Activated CD4-positive, alpha-beta T cell treated with anti-CD3 and anti-CD28 coated beads, Interleukin-2, amount 10 ng/mL, durations not matched to agents 24 days and 14 days (primary cell): ENCODE measurements at regions not wholly inside any gene's neighbourhood (a gene's known extent, or its start where the extent isn't known, plus 50 kb on each side); places are given as distances from the start of the nearest gene placed in this dataset.
A peak's percentile ranks its signal among the peaks of the same experiment; 100 is the strongest.

Experiments used
- DNase-seq: peaks from one replicate; pipeline ENCODE4 v3.0.0; 2022
- H3K27ac Mint-ChIP-seq: one replicate; pipeline ENCODE4 v1.8.0; 2022; ENCODE audit warnings: mild to moderate bottlenecking, mixed read lengths
- H3K27me3 Mint-ChIP-seq: one replicate; pipeline ENCODE4 v1.8.0; 2022; ENCODE audit warnings: mixed read lengths
- H3K36me3 Mint-ChIP-seq: one replicate; pipeline ENCODE4 v1.8.0; 2022; ENCODE audit warnings: low read depth, mild to moderate bottlenecking, mixed read lengths
- H3K4me1 Mint-ChIP-seq: one replicate; pipeline ENCODE4 v1.8.0; 2021; ENCODE audit warnings: mixed read lengths
- H3K4me3 Mint-ChIP-seq: one replicate; pipeline ENCODE4 v1.8.0; 2022; ENCODE audit warnings: mild to moderate bottlenecking, moderate library complexity, mixed read lengths
- H3K9me3 Mint-ChIP-seq: one replicate; pipeline ENCODE4 v1.8.0; 2021; ENCODE audit warnings: mixed read lengths
- intact Hi-C: fragments of 100-400 bp; cut with micrococcal nuclease; formaldehyde crosslinking; loops from one replicate; pipeline ENCODE4 v1.15.1; 2023

DNA sequence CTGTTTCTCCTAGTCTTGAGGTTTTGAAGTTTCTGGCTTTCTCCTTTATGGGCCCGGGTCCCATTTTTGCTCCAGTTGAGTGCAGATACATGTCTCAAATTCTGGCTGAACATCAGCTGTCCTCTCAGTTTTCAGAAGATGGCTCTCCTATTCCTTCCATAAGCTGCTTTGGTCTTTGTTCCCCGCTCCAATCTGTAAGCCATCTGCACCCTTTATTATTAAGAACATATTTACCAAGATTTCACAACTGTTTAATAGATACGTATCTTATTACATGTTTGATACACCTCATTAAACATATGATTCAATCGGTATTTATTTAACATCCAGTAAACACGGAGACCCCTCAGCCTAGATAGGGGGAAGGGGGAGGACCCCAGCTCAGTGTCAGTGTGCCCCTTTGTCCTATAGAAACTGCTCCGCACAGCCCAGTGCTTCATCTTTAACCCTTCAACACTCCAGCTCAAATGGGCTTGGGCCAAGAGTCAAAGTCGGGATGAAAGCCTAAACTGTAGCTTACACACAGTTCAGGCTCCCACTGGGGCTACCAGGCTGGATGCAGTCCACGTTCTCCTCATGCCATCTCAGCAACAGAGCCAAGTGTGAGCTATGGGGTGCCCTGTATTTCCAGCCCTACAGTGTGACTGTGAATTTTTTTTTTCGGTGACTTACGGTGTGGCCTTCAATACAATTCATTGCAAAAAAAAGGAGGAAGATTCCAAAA is 166.0 kb upstream of the ZFHX3 start:
- intact Hi-C loops: no loop called here
- H3K27me3 Mint-ChIP-seq: no peaks in the 10 kb centered on the region
- no peak overlapping the region for H3K4me3 Mint-ChIP-seq
- H3K9me3 Mint-ChIP-seq: no peaks in the 10 kb centered on the region
- H3K4me1 Mint-ChIP-seq: no peaks in the 10 kb centered on the region
- H3K27ac Mint-ChIP-seq: no peak overlapping the region
- DNase-seq: no peak
- H3K36me3 Mint-ChIP-seq: no peaks in the 10 kb centered on the region

DNA sequence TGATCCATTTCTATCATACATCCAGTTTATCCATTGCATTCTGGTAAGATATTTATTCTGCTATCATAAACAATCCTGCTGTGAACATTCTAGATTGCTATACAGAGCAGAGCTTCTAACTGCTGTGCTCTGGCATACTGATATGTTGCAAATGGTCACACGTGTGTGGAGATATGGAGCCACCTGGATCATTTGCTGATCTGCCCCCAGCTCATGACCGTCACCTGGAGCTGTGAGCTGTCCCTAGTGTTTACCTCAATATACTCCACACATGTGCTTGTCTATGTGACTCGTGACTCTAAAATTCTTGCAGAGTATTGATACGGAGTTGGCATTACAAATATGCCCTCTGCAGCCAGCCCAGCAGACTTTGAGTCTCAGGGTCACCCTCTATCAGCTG is 164.5 kb upstream of the ZFHX3 start:
- DNase-seq: no peak
- no peaks in the 10 kb centered on the region for H3K9me3 Mint-ChIP-seq
- no peaks in the 10 kb centered on the region for H3K36me3 Mint-ChIP-seq
- H3K4me1 Mint-ChIP-seq: no peaks in the 10 kb centered on the region
- no peak overlapping the region for H3K4me3 Mint-ChIP-seq
- H3K27ac Mint-ChIP-seq: no peak overlapping the region
- no peaks in the 10 kb centered on the region for H3K27me3 Mint-ChIP-seq
- intact Hi-C loops: no loop called here

DNA sequence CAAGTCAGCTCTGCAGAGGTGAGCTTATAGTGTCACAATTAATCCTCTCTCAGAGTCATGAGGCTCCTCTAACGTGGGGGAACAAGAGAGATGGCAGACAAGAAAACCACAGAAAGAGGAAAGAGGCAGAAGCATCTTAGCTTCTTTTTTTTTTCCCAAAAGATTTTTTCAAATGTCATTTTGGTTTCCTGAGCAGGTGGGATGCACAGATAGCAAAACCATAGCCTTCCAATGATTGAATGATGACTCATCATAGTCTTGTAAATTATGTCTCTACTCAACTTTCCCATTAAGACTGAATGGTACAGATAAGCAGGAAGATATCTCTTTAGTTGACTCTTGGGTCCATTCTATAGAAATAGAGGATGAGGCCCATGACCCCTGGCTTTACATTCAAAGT is 162.8 kb upstream of the ZFHX3 start:
- H3K9me3 Mint-ChIP-seq: no peaks in the 10 kb centered on the region
- DNase-seq: no peak
- H3K27me3 Mint-ChIP-seq: no peaks in the 10 kb centered on the region
- intact Hi-C loops: no loop called here
- no peak overlapping the region for H3K27ac Mint-ChIP-seq
- no peak overlapping the region for H3K4me3 Mint-ChIP-seq
- H3K36me3 Mint-ChIP-seq: no peaks in the 10 kb centered on the region
- H3K4me1 Mint-ChIP-seq: no peaks in the 10 kb centered on the region

DNA sequence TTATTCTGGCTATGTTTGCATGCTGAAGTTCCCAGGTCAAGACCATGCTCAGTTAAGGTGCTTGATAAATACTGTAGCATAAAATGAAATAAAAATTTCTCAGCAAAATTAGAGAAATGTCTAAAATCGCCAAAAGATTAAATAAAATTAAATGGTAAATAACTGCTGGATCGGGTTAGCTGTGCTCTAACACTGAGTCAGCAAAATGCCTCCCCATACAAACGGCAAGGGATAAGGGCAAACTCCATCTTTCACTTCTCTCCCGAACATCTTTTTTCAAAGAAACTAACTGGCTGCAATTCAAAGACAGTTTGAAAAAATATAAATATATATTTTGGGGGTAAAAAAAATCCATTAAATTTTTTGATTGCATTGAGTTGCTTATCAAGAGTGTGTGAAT is 162.2 kb upstream of the ZFHX3 start:
- Mint-ChIP-seq H3K4me3 (no peak overlapping the region), H3K4me1 (no peaks in the 10 kb centered on the region), H3K27ac (no peak overlapping the region), H3K27me3 (no peaks in the 10 kb centered on the region), H3K9me3 (no peaks in the 10 kb centered on the region), H3K36me3 (no peaks in the 10 kb centered on the region)
- no peak for DNase-seq
- intact Hi-C loops: no loop called here

DNA sequence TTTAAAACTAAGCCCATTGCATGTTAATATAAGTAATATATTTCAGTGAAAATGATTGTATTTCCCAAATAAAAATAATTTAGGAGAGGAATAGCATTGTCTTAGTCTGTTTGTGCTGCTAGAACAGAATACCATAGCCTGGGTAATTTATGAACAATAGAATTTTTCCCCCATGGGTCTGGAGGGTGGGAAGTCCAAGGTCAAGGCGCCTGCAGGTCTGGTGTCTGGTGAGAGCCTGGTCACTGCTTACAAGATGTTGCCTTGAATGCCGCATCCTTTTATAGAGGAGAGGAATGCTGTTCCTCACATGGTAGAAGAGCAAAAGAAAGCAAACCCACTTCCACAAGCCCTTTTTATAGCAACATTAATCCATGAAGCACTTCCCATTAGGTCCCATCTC is 161.3 kb upstream of the ZFHX3 start:
- Mint-ChIP-seq H3K36me3 (no peaks in the 10 kb centered on the region), H3K9me3 (no peaks in the 10 kb centered on the region), H3K27me3 (no peaks in the 10 kb centered on the region), H3K4me1 (no peaks in the 10 kb centered on the region), H3K27ac (no peak overlapping the region), H3K4me3 (no peak overlapping the region)
- no peak for DNase-seq
- intact Hi-C loops: no loop called here

DNA sequence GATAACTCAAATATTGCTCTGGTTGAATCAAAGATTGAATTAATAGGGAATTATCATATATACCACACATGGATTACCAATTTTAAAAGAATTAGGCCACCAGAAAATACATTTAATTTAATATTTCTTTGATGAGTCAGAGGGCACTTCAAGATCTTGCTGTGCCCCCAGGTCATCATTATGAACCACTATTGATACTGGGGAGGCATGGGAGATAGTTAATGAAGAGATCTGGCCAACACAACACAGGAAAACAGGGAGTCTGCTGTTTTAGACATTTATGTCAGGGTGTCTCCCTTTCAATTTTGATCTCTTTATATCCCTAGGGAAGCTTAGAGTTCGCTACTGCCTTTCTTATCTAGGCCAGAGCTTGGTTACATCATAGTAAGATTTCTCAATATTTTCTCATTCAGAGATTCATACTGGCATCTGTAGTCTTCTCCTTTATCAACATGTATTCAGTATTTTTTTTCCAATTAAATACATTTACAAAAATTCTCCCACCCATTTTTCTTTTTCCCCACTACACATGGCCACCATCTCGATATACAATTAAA is 158.3 kb upstream of the ZFHX3 start:
- Mint-ChIP-seq H3K36me3 (no peaks in the 10 kb centered on the region), H3K4me1 (no peaks in the 10 kb centered on the region), H3K27ac (no peak overlapping the region), H3K9me3 (no peaks in the 10 kb centered on the region), H3K27me3 (no peaks in the 10 kb centered on the region), H3K4me3 (no peak overlapping the region)
- intact Hi-C loops: no loop called here
- no peak for DNase-seq

DNA sequence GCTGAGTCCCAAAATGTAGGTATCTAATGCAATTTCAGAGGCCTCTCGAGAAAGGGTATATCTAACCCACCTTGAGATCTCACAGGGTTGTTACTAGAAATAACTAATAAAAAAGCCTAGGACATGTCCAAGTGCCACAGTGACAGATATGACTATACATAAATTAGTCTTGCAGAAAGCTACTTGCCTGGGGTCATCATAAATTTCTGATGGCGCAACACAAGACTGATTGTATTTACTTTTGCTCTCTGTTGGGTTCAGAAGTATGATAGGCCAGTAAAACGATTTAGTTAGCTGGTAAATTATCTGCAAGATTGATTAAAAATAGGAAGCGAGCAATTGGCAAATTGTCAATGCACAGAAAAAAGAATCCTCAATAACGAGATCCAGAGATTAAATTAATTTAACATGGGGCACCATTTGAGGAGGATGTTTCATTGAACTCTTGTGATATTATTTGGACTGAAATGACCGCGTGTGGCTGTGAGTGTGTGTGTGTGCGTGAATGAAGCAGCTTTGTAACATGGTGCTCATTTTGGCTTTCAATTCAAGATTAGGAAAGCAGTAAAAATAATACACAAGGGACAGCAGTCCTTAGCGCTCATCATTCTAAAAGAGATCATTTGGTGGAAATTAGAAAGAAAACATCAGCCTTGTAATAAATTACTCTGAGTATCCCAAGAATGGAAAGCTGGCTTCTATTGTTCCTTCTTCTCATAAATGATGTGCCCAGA is 157.4 kb upstream of the ZFHX3 start:
- intact Hi-C loops: no loop called here
- no peaks in the 10 kb centered on the region for H3K4me1 Mint-ChIP-seq
- no peak overlapping the region for H3K4me3 Mint-ChIP-seq
- DNase-seq: no peak
- H3K9me3 Mint-ChIP-seq: no peaks in the 10 kb centered on the region
- no peak overlapping the region for H3K27ac Mint-ChIP-seq
- peaks cover 2% of the 10 kb centered on the region for H3K27me3 Mint-ChIP-seq
- H3K36me3 Mint-ChIP-seq: no peaks in the 10 kb centered on the region

DNA sequence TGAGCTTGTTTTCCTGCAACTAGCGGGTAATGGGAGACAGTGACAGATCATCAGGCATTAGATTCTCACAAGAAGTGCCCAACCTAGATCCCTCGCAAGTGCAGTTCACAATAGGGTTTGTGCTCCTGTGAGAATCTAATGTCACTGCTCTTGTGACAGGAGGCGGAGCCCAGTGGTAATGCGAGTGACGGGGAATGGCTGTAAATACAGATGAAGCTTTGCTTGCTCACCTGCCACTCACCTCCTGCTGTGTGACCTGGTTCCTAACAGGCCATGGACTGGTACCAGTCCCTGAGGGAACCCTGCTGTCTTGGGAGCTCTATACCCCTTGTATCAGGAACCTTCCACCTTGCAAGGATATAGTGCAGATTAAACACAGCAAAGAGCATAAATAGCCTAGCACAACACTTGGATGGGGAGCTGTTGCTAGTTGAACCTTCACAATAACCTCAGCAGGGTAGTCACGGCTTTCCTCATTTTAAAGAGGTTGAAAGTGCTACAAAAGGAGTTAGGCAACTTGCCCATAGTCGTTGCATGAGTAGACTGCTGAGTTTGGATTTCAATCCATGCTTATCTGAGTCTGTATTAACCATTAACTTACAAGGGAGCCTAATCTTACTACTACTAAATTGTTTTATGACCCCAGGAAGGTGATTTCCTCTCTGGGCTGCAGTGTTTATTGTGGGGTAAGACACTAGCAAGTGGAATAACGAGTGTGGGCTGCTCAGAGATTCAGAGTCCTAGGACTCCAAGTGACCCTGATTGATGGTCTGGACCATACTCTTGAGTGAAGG is 156.6 kb upstream of the ZFHX3 start:
- H3K27ac Mint-ChIP-seq: no peak overlapping the region
- H3K4me3 Mint-ChIP-seq: no peak overlapping the region
- no peaks in the 10 kb centered on the region for H3K4me1 Mint-ChIP-seq
- H3K9me3 Mint-ChIP-seq: no peaks in the 10 kb centered on the region
- peaks cover 3% of the 10 kb centered on the region for H3K27me3 Mint-ChIP-seq
- no peak for DNase-seq
- intact Hi-C loops: no loop called here
- no peaks in the 10 kb centered on the region for H3K36me3 Mint-ChIP-seq

DNA sequence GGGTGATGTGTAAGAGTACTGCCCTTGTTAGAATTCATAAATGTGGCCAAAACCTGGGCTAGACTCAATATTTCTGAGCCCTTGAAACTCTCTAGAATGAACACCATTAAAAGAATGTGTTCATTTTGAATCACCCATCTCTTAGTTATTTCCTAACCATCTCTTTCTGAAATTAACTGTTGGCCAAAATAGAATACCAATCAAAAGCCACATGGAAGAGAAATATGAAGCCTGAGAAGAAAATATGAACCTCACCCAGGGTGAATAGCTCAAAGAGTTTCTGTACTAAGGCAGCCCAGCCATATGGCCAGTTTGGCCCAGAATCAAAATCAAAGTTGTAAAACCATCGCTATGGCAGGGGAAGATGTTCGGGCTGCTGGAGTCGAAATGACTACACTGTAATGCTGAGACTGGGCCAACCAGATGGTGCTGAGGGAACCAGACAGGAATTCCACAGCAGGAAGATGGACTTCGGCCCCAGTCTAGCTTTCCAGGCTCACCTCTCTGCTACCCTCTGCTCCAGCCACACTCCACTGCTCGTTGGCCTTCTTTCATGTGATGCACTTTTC is 154.3 kb upstream of the ZFHX3 start:
- Mint-ChIP-seq H3K9me3 (no peaks in the 10 kb centered on the region), H3K4me1 (no peaks in the 10 kb centered on the region), H3K4me3 (no peak overlapping the region), H3K27ac (no peak overlapping the region), H3K27me3 (peaks cover 3% of the 10 kb centered on the region), H3K36me3 (no peaks in the 10 kb centered on the region)
- no peak for DNase-seq
- intact Hi-C loops: no loop called here

DNA sequence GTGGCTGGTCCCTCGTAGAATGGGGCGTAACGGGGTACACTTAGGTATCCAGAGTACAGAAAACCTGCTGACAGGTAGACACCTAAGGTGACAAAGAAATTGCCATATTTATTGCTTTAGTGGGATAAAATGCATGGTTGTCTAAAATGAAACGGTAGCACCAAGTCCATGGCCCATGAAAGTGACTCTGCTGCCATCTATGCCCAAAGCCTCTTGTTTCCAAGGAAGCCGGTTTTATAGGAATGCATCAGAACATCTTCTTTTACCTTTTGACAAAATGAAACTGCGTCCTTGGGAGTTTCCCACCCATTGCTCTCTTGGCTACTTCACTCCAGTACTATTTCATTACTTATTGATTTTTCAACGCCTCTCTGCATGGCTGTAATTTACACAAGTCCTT is 151.3 kb upstream of the ZFHX3 start:
- Mint-ChIP-seq H3K4me3 (no peak overlapping the region), H3K36me3 (no peaks in the 10 kb centered on the region), H3K4me1 (no peaks in the 10 kb centered on the region), H3K27ac (no peak overlapping the region), H3K9me3 (no peaks in the 10 kb centered on the region), H3K27me3 (peaks cover 3% of the 10 kb centered on the region)
- intact Hi-C loops: loop anchor here (5.0 kb wide), 1 partner anchor 367 kb away; no protein-coding TSS in a partner anchor
- no peak for DNase-seq

DNA sequence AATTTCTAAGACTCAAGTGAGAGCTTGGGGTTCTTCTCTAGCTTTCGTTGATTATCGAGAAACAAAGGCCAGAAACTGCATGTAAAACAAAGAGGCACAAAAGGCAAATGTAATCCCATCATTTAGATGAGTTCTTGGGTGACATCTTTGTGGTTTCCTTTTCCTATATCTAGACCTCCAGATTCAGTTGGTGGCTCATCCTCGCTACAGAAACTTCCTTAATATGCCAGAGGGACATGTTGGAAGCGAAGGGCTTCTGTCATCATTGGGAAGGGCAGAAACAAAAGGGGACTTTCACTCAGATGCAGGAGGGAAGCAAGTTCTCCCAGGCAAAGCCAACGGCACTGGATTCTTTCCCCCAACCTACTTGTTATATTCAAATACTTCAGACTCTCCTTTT is 150.6 kb upstream of the ZFHX3 start:
- Mint-ChIP-seq H3K9me3 (no peaks in the 10 kb centered on the region), H3K27ac (no peak overlapping the region), H3K36me3 (no peaks in the 10 kb centered on the region), H3K4me3 (no peak overlapping the region), H3K27me3 (peaks cover 3% of the 10 kb centered on the region), H3K4me1 (no peaks in the 10 kb centered on the region)
- DNase-seq: no peak
- intact Hi-C loops: loop anchor here (5.0 kb wide), 1 partner anchor 366 kb away; no protein-coding TSS in a partner anchor

DNA sequence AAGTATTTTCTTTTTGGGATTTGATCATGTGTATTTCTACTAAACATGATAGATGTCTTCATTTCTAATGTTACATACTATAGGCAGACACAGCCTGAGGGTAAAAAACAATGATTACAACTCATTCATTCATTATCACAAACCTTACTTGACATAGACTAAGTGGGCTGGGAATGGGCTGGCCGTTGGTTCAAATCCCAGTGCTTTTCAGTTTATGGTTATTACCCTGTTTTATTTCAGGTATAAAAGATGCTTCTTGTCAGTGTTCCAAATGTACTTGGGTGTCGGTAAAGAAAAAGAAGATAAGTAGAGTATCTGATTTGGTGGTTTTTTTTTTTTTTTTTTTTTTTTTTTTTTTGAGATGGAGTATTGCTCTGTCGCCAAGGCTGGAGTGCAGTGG is 149.7 kb upstream of the ZFHX3 start:
- no peaks in the 10 kb centered on the region for H3K4me1 Mint-ChIP-seq
- no peaks in the 10 kb centered on the region for H3K36me3 Mint-ChIP-seq
- no peaks in the 10 kb centered on the region for H3K9me3 Mint-ChIP-seq
- H3K27ac Mint-ChIP-seq: no peak overlapping the region
- H3K4me3 Mint-ChIP-seq: no peak overlapping the region
- peaks cover 3% of the 10 kb centered on the region for H3K27me3 Mint-ChIP-seq
- DNase-seq: no peak
- intact Hi-C loops: loop anchor here (5.0 kb wide), 1 partner anchor 365 kb away; no protein-coding TSS in a partner anchor

DNA sequence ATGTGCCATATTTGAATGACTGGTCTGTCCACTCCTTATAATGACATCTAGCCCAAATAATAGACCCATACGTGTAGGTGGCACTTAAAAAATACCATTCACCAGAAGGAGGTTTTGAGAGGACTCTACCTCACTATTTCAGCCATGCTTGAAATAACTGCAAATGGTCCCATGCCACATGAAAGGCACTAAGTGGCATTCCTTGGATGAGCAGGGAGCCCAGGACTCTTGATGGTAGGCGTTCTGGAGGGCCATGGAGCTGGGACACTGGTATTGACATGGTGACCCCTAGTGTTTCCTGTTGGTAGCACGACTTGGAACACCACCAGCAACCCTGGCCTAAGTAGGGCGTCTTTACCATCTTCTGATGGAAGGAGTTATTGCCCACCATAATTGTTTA is 148.7 kb upstream of the ZFHX3 start:
- Mint-ChIP-seq H3K4me3 (no peak overlapping the region), H3K27ac (no peak overlapping the region), H3K36me3 (no peaks in the 10 kb centered on the region), H3K9me3 (no peaks in the 10 kb centered on the region), H3K27me3 (peaks cover 3% of the 10 kb centered on the region), H3K4me1 (no peaks in the 10 kb centered on the region)
- peak; percentile 76 for DNase-seq
- intact Hi-C loops: loop anchor here (5.0 kb wide), 1 partner anchor 364 kb away; no protein-coding TSS in a partner anchor
